PFSK-1 (cell line): ENCODE measurements at regions not wholly inside any gene's neighbourhood (a gene's known extent, or its start where the extent isn't known, plus 50 kb on each side); places are given as distances from the start of the nearest gene placed in this dataset.

Experiments used
- FOXP2 ChIP-seq: optimal IDR thresholded peaks from 2 replicates; pipeline ENCODE3; 2011; ENCODE audit warnings: borderline replicate concordance, control low read depth, inconsistent platforms; ENCODE audit not compliant: insufficient read depth; ENCODE audit errors: extremely low read length, extremely low read depth
- POLR2AphosphoS5 ChIP-seq: IDR thresholded peaks from 2 replicates; pipeline ENCODE4 v1.6.1; 2012; ENCODE audit warnings: low read depth, mild to moderate bottlenecking, control low read depth, low read length, moderate library complexity
- SIN3A ChIP-seq: IDR thresholded peaks from 2 replicates; pipeline ENCODE4 v1.6.1; 2012; ENCODE audit warnings: mild to moderate bottlenecking, low read length, moderate library complexity, borderline replicate concordance; ENCODE audit not compliant: insufficient read depth
- TAF1 ChIP-seq: IDR thresholded peaks from 2 replicates; pipeline ENCODE4 v1.6.1; 2012; ENCODE audit warnings: low read length, control low read depth, borderline replicate concordance; ENCODE audit not compliant: insufficient read depth
- TF ChIP-seq, protein P1 (sequence below), 2 experiments: IDR thresholded peaks; 2 replicates each; pipeline versions ENCODE4 v1.6.1 to v1.8.0; 2011 to 2012; ENCODE audit warnings: low read depth in 2 of 2, low read length in 2 of 2, control low read depth in 1 of 2, inconsistent platforms in 1 of 2, mild to moderate bottlenecking in 1 of 2, moderate library complexity in 1 of 2; ENCODE audit not compliant: insufficient read depth in 1 of 2

DNA sequence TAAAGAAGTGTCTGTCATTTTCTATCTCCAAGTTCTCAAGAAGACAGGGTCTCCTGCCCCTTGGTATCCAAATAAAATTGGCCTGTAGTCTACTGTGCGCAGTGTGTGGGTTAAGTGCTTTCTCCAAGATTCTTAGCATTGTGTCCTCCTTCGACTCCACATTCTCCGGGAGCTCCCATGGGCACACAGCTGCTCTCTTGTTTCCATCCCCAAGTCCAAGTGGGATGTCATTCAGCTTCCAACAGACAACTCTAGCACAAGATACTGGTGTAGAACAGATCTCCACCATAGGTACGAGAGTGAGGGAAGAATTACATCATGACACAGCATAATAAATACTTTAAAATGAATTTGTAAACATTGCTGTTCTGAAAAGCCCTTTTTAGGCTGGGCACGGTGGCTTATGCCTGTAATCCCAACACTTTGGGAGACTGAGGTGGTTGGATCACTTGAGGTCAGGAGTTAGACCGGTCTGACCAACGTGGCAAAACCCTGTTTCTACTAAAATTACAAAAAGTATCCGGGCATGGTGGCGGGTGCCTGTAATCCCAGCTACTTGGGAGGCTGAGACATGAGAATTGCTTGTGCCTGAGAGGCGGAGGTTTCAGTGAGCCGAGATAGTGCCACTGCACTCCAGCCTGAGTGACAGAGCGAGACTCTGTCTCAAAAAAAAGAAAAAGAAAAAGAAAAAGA, 196.2 kb downstream of the C9orf152 start:
- no peak for TF ChIP-seq FOXP2
- no peak for TF ChIP-seq SIN3A
- TF ChIP-seq, protein P1, sequence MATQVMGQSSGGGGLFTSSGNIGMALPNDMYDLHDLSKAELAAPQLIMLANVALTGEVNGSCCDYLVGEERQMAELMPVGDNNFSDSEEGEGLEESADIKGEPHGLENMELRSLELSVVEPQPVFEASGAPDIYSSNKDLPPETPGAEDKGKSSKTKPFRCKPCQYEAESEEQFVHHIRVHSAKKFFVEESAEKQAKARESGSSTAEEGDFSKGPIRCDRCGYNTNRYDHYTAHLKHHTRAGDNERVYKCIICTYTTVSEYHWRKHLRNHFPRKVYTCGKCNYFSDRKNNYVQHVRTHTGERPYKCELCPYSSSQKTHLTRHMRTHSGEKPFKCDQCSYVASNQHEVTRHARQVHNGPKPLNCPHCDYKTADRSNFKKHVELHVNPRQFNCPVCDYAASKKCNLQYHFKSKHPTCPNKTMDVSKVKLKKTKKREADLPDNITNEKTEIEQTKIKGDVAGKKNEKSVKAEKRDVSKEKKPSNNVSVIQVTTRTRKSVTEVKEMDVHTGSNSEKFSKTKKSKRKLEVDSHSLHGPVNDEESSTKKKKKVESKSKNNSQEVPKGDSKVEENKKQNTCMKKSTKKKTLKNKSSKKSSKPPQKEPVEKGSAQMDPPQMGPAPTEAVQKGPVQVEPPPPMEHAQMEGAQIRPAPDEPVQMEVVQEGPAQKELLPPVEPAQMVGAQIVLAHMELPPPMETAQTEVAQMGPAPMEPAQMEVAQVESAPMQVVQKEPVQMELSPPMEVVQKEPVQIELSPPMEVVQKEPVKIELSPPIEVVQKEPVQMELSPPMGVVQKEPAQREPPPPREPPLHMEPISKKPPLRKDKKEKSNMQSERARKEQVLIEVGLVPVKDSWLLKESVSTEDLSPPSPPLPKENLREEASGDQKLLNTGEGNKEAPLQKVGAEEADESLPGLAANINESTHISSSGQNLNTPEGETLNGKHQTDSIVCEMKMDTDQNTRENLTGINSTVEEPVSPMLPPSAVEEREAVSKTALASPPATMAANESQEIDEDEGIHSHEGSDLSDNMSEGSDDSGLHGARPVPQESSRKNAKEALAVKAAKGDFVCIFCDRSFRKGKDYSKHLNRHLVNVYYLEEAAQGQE (IDR thresholded peaks at IDR 0.05; ENCODE audit: insufficient read depth in 1 of 2, low read depth in 2 of 2, low read length in 2 of 2) = no peak
- no peak for TF ChIP-seq TAF1
- no peak for TF ChIP-seq POLR2AphosphoS5

- TF ChIP-seq SIN3A (no peak), POLR2AphosphoS5 (no peak), FOXP2 (no peak), TAF1 (no peak)
- TF ChIP-seq, protein P1 (IDR thresholded peaks at IDR 0.05; ENCODE audit: insufficient read depth in 1 of 2, low read depth in 2 of 2, low read length in 2 of 2) = no peak
These were observed 194.9 kb downstream of the C9orf152 start for GRCh38 chr9:110013064-110013463.

DNA sequence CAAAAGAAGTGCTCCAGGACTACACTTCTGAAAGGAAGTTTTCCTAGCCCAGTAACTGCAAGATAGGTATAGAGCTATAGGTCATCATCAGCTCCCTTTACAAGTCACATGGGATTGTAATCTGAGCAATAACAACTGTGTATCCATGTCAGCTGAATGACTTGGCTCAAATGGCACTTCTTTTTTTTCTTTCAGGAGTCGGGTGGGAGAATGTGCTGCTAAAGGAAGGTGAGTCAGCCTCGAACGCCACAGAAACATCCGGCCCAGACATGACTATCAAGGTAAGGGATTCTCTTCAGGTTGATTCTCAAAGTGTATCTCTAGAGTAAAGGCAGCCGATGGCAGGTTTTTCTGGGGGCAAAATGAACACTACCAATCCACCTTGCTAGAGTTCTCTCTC, 192.2 kb downstream of the C9orf152 start:
- TF ChIP-seq FOXP2 (no peak), SIN3A (no peak), TAF1 (no peak), POLR2AphosphoS5 (no peak)
- TF ChIP-seq, protein P1 (IDR thresholded peaks at IDR 0.05; ENCODE audit: insufficient read depth in 1 of 2, low read depth in 2 of 2, low read length in 2 of 2) = no peak

DNA sequence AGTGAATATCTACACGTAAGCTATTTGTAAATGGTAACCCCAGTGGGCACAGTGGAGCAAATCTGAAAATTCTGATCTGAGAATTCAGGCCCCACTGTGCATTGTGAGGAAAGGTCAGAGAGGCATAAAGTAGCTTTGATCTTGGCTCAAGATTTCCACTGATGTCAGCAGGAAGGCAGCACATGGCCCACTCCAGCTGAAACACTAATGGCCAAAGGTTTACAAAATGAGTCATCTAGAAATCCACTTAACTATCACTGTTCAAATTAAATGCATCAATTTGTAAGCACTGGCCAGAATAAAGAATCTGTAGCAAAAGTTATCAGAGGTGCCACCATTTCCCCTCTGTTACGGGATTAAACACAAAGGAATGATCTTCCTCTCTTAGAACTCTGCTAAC, 191.6 kb downstream of the C9orf152 start:
- no peak for TF ChIP-seq FOXP2
- no peak for TF ChIP-seq TAF1
- TF ChIP-seq, protein P1 (IDR thresholded peaks at IDR 0.05; ENCODE audit: insufficient read depth in 1 of 2, low read depth in 2 of 2, low read length in 2 of 2) = no peak
- no peak for TF ChIP-seq POLR2AphosphoS5
- TF ChIP-seq SIN3A = no peak

DNA sequence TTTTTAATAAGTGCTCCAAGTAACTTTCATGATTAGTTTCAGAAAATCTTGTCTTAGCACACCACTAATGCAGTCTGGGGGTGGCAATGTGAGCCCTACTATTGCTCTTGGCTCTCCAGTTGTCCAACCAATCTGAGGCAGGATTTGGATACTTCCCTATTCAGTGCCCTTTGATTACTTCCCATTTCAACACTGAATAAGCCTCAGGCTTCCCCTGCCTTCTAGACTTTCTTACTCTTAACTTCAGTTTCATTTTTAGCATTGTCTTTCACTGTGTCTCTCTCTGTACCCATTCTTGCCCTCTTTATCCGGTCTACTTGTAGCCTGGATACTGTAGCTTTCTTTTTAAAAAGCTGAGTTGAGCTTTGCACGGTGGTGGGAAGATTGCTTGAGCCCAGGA, 186.1 kb downstream of the C9orf152 start:
- TF ChIP-seq POLR2AphosphoS5 (no peak), TAF1 (no peak), FOXP2 (no peak), SIN3A (no peak)
- TF ChIP-seq, protein P1 (IDR thresholded peaks at IDR 0.05; ENCODE audit: insufficient read depth in 1 of 2, low read depth in 2 of 2, low read length in 2 of 2) = no peak
